Panc1 (cell line): ENCODE measurements at regions not wholly inside any gene's neighbourhood (a gene's known extent, or its start where the extent isn't known, plus 50 kb on each side); places are given as distances from the start of the nearest gene placed in this dataset.

ENCODE experiments used
- POLR2AphosphoS5 ChIP-seq: IDR thresholded peaks from 2 replicates; pipeline ENCODE4 v1.6.1; 2012; ENCODE audit warnings: mild to moderate bottlenecking, low read depth, low read length, moderate library complexity
- SIN3A ChIP-seq: IDR thresholded peaks from 2 replicates; pipeline ENCODE4 v1.6.1; 2012; ENCODE audit warnings: low read depth, mild to moderate bottlenecking, low read length, moderate library complexity, borderline replicate concordance; ENCODE audit not compliant: insufficient read depth
- TCF7L2 ChIP-seq: IDR thresholded peaks from 2 replicates; pipeline ENCODE4 v1.6.1; 2011; ENCODE audit warnings: mild to moderate bottlenecking, low read depth, low read length, inconsistent platforms
- TF ChIP-seq, protein P1 (sequence below): fragments of 450-650 bp; IDR thresholded peaks from 2 replicates; pipeline ENCODE4 v1.5.1; 2017; ENCODE audit warnings: mild to moderate bottlenecking
- TF ChIP-seq, protein P2 (sequence below), 2 experiments: IDR thresholded peaks; 2 replicates each; pipeline ENCODE4 v1.6.1; 2011 to 2012; ENCODE audit warnings: low read depth in 2 of 2, control low read depth in 1 of 2, low read length in 1 of 2, mild to moderate bottlenecking in 1 of 2, moderate library complexity in 1 of 2; ENCODE audit not compliant: insufficient read depth in 1 of 2

DNA sequence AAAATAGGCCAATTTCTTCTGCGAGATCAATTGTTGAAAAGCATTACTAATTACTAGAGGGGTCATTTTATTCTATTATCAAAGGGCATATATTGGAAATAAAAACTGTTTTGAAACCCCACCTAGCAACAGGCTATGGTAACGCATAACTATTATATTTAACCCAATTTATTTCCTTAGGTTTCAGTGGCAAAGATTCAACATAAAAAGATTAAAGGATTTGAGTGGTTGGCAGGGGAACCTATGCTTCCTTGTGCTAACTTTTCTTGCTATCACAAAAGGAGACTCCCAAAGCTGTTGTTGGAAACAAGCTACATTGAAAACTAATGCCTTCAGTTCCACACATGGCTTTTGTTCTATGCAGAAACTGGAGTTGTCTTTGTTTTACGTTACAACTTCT, 166.9 kb upstream of the KLF3 start:
- TF ChIP-seq, protein P1, sequence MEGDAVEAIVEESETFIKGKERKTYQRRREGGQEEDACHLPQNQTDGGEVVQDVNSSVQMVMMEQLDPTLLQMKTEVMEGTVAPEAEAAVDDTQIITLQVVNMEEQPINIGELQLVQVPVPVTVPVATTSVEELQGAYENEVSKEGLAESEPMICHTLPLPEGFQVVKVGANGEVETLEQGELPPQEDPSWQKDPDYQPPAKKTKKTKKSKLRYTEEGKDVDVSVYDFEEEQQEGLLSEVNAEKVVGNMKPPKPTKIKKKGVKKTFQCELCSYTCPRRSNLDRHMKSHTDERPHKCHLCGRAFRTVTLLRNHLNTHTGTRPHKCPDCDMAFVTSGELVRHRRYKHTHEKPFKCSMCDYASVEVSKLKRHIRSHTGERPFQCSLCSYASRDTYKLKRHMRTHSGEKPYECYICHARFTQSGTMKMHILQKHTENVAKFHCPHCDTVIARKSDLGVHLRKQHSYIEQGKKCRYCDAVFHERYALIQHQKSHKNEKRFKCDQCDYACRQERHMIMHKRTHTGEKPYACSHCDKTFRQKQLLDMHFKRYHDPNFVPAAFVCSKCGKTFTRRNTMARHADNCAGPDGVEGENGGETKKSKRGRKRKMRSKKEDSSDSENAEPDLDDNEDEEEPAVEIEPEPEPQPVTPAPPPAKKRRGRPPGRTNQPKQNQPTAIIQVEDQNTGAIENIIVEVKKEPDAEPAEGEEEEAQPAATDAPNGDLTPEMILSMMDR, result no peak
- TF ChIP-seq, protein P2, sequence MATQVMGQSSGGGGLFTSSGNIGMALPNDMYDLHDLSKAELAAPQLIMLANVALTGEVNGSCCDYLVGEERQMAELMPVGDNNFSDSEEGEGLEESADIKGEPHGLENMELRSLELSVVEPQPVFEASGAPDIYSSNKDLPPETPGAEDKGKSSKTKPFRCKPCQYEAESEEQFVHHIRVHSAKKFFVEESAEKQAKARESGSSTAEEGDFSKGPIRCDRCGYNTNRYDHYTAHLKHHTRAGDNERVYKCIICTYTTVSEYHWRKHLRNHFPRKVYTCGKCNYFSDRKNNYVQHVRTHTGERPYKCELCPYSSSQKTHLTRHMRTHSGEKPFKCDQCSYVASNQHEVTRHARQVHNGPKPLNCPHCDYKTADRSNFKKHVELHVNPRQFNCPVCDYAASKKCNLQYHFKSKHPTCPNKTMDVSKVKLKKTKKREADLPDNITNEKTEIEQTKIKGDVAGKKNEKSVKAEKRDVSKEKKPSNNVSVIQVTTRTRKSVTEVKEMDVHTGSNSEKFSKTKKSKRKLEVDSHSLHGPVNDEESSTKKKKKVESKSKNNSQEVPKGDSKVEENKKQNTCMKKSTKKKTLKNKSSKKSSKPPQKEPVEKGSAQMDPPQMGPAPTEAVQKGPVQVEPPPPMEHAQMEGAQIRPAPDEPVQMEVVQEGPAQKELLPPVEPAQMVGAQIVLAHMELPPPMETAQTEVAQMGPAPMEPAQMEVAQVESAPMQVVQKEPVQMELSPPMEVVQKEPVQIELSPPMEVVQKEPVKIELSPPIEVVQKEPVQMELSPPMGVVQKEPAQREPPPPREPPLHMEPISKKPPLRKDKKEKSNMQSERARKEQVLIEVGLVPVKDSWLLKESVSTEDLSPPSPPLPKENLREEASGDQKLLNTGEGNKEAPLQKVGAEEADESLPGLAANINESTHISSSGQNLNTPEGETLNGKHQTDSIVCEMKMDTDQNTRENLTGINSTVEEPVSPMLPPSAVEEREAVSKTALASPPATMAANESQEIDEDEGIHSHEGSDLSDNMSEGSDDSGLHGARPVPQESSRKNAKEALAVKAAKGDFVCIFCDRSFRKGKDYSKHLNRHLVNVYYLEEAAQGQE (IDR thresholded peaks at IDR 0.05; ENCODE audit: insufficient read depth in 1 of 2, low read depth in 2 of 2, low read length in 1 of 2), result no peak
- TF ChIP-seq POLR2AphosphoS5, result no peak
- no peak for TF ChIP-seq SIN3A
- TF ChIP-seq TCF7L2, result no peak
